Parathyroid adenoma (tissue), 2 donors: ENCODE measurements at regions not wholly inside any gene's neighbourhood (a gene's known extent, or its start where the extent isn't known, plus 50 kb on each side); places are given as distances from the start of the nearest gene placed in this dataset.

Experiments
- H2AFZ ChIP-seq: fragments of 300-600 bp; sonication (generic); one replicate; pipeline ENCODE4 v1.7.0; 2017; ENCODE audit warnings: antibody characterized with exemption, mild to moderate bottlenecking
- H3K27ac ChIP-seq: fragments of 300-600 bp; sonication (generic); one replicate; pipeline ENCODE4 v1.7.0; 2017
- H3K27me3 ChIP-seq: fragments of 300-600 bp; sonication (generic); one replicate; pipeline ENCODE4 v1.7.0; 2017; ENCODE audit warnings: low read length; ENCODE audit not compliant: control insufficient read depth, insufficient read depth
- H3K36me3 ChIP-seq: fragments of 300-600 bp; sonication (generic); one replicate; pipeline ENCODE4 v1.7.0; 2017; ENCODE audit warnings: low read length; ENCODE audit not compliant: control insufficient read depth, insufficient read depth
- H3K4me1 ChIP-seq: fragments of 300-600 bp; sonication (generic); one replicate; pipeline ENCODE4 v1.7.0; 2017; ENCODE audit warnings: control low read depth
- H3K4me2 ChIP-seq: fragments of 300-600 bp; sonication (generic); one replicate; pipeline ENCODE4 v1.7.0; 2017; ENCODE audit warnings: low read length
- H3K4me3 ChIP-seq: fragments of 300-600 bp; sonication (generic); one replicate; pipeline ENCODE4 v1.7.0; 2017; ENCODE audit warnings: low read depth, low read length
- H3K79me2 ChIP-seq: fragments of 300-600 bp; sonication (generic); one replicate; pipeline ENCODE4 v1.7.0; 2017; ENCODE audit warnings: control low read depth
- H3K9ac ChIP-seq: fragments of 300-600 bp; sonication (generic); one replicate; pipeline ENCODE4 v1.7.0; 2017; ENCODE audit warnings: mild to moderate bottlenecking
- H3K9me3 ChIP-seq: fragments of 300-600 bp; sonication (generic); one replicate; pipeline ENCODE4 v1.7.0; 2017; ENCODE audit warnings: low read length; ENCODE audit not compliant: control insufficient read depth
- CTCF ChIP-seq: fragments of 300-600 bp; sonication (generic); IDR thresholded peaks from one replicate; pipeline ENCODE4 v1.7.0; 2017; ENCODE audit warnings: antibody characterized with exemption, mild to moderate bottlenecking
- donor health status: primary hyperparathyroidism.

GRCh38 chr6:104187616-104188015 is 672.1 kb downstream of the HACE1 start:
- H3K4me2 ChIP-seq: no peak overlapping the region
- H3K4me1 ChIP-seq: no peaks in the 10 kb centered on the region
- H3K4me3 ChIP-seq: no peak overlapping the region
- no peak overlapping the region for H2AFZ ChIP-seq
- TF ChIP-seq CTCF: no peak
- no peak overlapping the region for H3K27ac ChIP-seq
- no peaks in the 10 kb centered on the region for H3K27me3 ChIP-seq
- H3K9me3 ChIP-seq: no peaks in the 10 kb centered on the region
- H3K79me2 ChIP-seq: no peaks in the 10 kb centered on the region
- no peak overlapping the region for H3K9ac ChIP-seq
- H3K36me3 ChIP-seq: no peaks in the 10 kb centered on the region

- Histone ChIP-seq H3K4me1 (no peaks in the 10 kb centered on the region), H3K36me3 (no peaks in the 10 kb centered on the region), H3K27me3 (no peaks in the 10 kb centered on the region), H3K27ac (no peak overlapping the region), H3K79me2 (no peaks in the 10 kb centered on the region), H3K9ac (no peak overlapping the region), H2AFZ (no peak overlapping the region), H3K9me3 (no peaks in the 10 kb centered on the region), H3K4me2 (no peak overlapping the region), H3K4me3 (no peak overlapping the region)
- TF ChIP-seq CTCF: no peak
Measured at GRCh38 chr6:104186831-104187230, 672.9 kb downstream of the HACE1 start.

GRCh38 chr6:104183816-104184435 is 675.8 kb downstream of the HACE1 start:
- H3K4me1 ChIP-seq: no peaks in the 10 kb centered on the region
- H3K27ac ChIP-seq: no peak overlapping the region
- no peaks in the 10 kb centered on the region for H3K36me3 ChIP-seq
- no peaks in the 10 kb centered on the region for H3K79me2 ChIP-seq
- no peak for TF ChIP-seq CTCF
- no peak overlapping the region for H3K4me2 ChIP-seq
- no peak overlapping the region for H3K9ac ChIP-seq
- no peaks in the 10 kb centered on the region for H3K27me3 ChIP-seq
- no peaks in the 10 kb centered on the region for H3K9me3 ChIP-seq
- H2AFZ ChIP-seq: no peak overlapping the region
- H3K4me3 ChIP-seq: no peak overlapping the region

- Histone ChIP-seq H2AFZ (no peak overlapping the region), H3K27ac (no peak overlapping the region), H3K4me3 (no peak overlapping the region), H3K27me3 (no peaks in the 10 kb centered on the region), H3K4me2 (no peak overlapping the region), H3K9ac (no peak overlapping the region), H3K9me3 (no peaks in the 10 kb centered on the region), H3K4me1 (no peaks in the 10 kb centered on the region), H3K79me2 (no peaks in the 10 kb centered on the region), H3K36me3 (no peaks in the 10 kb centered on the region)
- TF ChIP-seq CTCF: no peak
Measured at GRCh38 chr6:104182811-104183210, 676.9 kb downstream of the HACE1 start.

GRCh38 chr6:104173668-104174067 is 686.1 kb downstream of the HACE1 start:
- Histone ChIP-seq H2AFZ (no peak overlapping the region), H3K4me1 (no peaks in the 10 kb centered on the region), H3K4me3 (no peak overlapping the region), H3K9ac (no peak overlapping the region), H3K36me3 (no peaks in the 10 kb centered on the region), H3K4me2 (no peak overlapping the region), H3K27me3 (no peaks in the 10 kb centered on the region), H3K79me2 (no peaks in the 10 kb centered on the region), H3K9me3 (no peaks in the 10 kb centered on the region), H3K27ac (no peak overlapping the region)
- no peak for TF ChIP-seq CTCF
